Nephron (organoid): ENCODE measurements at regions not wholly inside any gene's neighbourhood (a gene's known extent, or its start where the extent isn't known, plus 50 kb on each side); places are given as distances from the start of the nearest gene placed in this dataset.

Source experiments
- H3K27ac Mint-ChIP-seq, 3 experiments: 2 replicates each; pipeline ENCODE4 v1.8.0; 2020; ENCODE audit warnings: mixed read lengths in 3 of 3, mild to moderate bottlenecking in 2 of 3, moderate library complexity in 1 of 3
- H3K27me3 Mint-ChIP-seq: 2 replicates; pipeline ENCODE4 v1.8.0; 2021; ENCODE audit warnings: low read depth, mild to moderate bottlenecking, moderate library complexity, mixed read lengths
- H3K36me3 Mint-ChIP-seq: 2 replicates; pipeline ENCODE4 v1.8.0; 2020; ENCODE audit warnings: low read depth, mixed read lengths
- H3K4me1 Mint-ChIP-seq: 2 replicates; pipeline ENCODE4 v1.8.0; 2020; ENCODE audit warnings: mixed read lengths
- H3K4me3 Mint-ChIP-seq, 3 experiments: 2 replicates each; pipeline ENCODE4 v1.8.0; 2020; ENCODE audit warnings: mild to moderate bottlenecking in 3 of 3, mixed read lengths in 3 of 3, moderate library complexity in 2 of 3
- H3K9me3 Mint-ChIP-seq: 2 replicates; pipeline ENCODE4 v1.8.0; 2020; ENCODE audit warnings: mixed read lengths
- TF ChIP-seq, protein P1 (sequence below), 3 experiments: fragments of 200-600 bp; sonication (generic); IDR thresholded peaks; one replicate each; pipeline ENCODE4 v1.5.0; 2021; ENCODE audit warnings: antibody characterized with exemption in 3 of 3; ENCODE audit not compliant: unreplicated experiment in 3 of 3

DNA sequence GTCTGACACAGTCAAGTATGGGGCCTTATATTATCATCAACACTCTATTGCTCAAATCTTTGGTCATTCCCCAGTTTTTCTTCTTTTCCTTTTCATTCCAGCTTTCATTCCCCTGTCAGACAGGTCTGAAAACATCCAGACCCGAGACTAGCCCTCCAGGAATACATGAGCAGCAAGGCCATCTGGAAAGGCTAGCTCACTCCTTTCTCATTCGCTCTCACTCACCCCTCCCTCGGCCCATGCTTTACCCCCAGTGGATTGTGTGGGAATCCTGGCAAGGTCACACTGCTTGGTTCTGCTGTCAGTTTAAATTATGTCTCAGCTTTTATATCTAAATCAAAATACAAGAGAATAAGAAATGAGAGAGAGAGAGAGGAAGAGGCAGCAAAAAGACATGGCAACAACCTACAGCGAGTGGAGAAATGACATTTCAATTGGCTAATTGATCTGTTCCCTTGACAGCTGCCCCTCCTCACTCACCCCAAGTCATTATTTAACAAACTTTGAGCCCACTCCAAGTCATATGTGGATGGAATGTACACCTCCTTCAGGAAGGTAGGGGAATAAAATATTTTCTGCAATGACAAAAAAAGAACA is 962.2 kb downstream of the TUSC7 start:
- Mint-ChIP-seq H3K4me1 (no peaks in the 10 kb centered on the region), H3K27ac (no peak overlapping the region), H3K27me3 (peaks cover 3% of the 10 kb centered on the region), H3K9me3 (no peaks in the 10 kb centered on the region), H3K4me3 (no peak overlapping the region), H3K36me3 (no peaks in the 10 kb centered on the region)
- TF ChIP-seq, protein P1, sequence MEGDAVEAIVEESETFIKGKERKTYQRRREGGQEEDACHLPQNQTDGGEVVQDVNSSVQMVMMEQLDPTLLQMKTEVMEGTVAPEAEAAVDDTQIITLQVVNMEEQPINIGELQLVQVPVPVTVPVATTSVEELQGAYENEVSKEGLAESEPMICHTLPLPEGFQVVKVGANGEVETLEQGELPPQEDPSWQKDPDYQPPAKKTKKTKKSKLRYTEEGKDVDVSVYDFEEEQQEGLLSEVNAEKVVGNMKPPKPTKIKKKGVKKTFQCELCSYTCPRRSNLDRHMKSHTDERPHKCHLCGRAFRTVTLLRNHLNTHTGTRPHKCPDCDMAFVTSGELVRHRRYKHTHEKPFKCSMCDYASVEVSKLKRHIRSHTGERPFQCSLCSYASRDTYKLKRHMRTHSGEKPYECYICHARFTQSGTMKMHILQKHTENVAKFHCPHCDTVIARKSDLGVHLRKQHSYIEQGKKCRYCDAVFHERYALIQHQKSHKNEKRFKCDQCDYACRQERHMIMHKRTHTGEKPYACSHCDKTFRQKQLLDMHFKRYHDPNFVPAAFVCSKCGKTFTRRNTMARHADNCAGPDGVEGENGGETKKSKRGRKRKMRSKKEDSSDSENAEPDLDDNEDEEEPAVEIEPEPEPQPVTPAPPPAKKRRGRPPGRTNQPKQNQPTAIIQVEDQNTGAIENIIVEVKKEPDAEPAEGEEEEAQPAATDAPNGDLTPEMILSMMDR (IDR thresholded peaks at IDR 0.05; ENCODE audit: unreplicated experiment in 3 of 3): no peak

DNA sequence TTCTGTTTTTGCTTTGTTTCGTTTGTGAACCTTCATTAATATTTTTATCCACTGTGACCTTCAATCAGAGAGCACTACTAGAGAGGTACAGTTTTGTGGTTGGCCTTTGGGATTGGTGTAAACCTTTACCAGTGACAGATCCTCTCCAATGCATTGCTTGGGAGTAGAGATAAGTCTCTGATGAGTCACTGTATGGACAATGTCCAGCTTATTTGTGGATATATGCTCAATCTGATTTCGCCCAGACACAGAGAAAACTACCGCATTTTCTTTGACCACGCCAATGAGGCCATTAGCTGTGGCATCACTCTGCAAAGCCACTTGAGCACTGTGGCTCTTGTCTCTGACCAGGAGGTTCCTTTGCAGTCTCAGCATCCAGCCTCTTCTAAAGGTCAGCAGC is 964.7 kb downstream of the TUSC7 start:
- TF ChIP-seq, protein P1 (IDR thresholded peaks at IDR 0.05; ENCODE audit: unreplicated experiment in 3 of 3): no peak
- Mint-ChIP-seq H3K4me1 (no peaks in the 10 kb centered on the region), H3K27ac (no peak overlapping the region), H3K4me3 (no peak overlapping the region), H3K27me3 (peaks cover 3% of the 10 kb centered on the region), H3K9me3 (no peaks in the 10 kb centered on the region), H3K36me3 (no peaks in the 10 kb centered on the region)

DNA sequence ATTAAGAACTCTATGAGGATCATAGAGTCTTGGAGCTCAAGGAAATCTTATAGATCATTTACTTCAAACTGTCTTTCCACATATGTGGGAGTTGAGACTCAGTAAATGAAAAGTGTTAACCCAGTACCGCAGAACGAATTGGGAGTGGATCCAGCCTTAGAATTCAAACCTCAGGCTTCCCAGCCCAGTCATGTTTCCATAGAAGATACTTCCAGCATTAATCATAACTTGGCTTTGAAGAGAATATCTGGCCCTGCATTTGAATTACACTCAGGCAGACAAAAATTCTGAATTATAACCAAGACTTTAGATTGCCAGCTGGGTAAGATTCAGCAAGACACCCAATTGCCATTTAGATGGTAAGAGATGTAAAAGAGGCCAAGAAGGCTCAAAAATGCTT is 972.0 kb downstream of the TUSC7 start:
- Mint-ChIP-seq H3K9me3 (no peaks in the 10 kb centered on the region), H3K27ac (no peak overlapping the region), H3K27me3 (no peaks in the 10 kb centered on the region), H3K4me1 (no peaks in the 10 kb centered on the region), H3K36me3 (no peaks in the 10 kb centered on the region), H3K4me3 (no peak overlapping the region)
- TF ChIP-seq, protein P1 (IDR thresholded peaks at IDR 0.05; ENCODE audit: unreplicated experiment in 3 of 3): no peak

DNA sequence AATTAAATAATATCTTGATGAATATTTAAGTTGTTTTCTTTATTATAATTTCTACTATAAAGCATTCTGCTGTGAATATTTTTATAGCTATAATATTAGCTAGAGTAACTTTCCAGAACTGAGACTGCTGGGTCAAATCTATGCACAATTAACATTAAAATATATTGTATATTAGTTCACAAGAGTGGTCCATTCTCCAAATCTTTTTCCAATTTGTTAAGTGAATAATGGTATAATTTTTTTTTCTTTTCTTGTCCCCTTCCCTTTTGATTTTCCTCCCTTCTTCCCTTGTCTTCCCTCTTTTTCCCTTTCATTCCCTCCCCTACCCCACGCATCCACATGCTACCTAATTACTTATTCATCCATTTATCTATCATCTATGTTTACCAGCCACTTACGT is 977.5 kb downstream of the TUSC7 start:
- TF ChIP-seq, protein P1 (IDR thresholded peaks at IDR 0.05; ENCODE audit: unreplicated experiment in 3 of 3): no peak
- H3K4me1 Mint-ChIP-seq: no peaks in the 10 kb centered on the region
- H3K27me3 Mint-ChIP-seq: no peaks in the 10 kb centered on the region
- H3K27ac Mint-ChIP-seq: no peak overlapping the region
- no peak overlapping the region for H3K4me3 Mint-ChIP-seq
- H3K9me3 Mint-ChIP-seq: no peaks in the 10 kb centered on the region
- H3K36me3 Mint-ChIP-seq: no peaks in the 10 kb centered on the region

DNA sequence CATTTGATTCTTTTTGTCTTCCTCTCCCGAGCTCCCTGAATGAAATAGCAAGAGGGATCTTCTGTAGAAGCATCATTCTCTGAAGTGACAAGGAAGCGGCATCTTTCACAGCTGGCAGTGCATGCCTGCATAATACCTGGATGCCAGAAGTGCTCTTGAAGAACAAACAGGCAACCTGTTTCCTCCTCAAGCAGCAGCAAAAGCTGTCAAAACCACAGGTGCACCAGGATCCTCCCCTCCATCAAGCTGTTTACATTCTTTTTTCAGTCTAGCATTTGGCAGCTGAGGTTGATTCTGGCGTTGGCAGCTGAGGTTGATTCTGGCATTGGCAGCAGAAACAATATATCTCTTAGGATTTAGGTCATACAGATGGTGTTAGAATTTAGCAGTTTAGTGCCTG is 979.0 kb downstream of the TUSC7 start:
- no peak overlapping the region for H3K27ac Mint-ChIP-seq
- no peaks in the 10 kb centered on the region for H3K36me3 Mint-ChIP-seq
- no peak overlapping the region for H3K4me3 Mint-ChIP-seq
- TF ChIP-seq, protein P1 (IDR thresholded peaks at IDR 0.05; ENCODE audit: unreplicated experiment in 3 of 3): no peak
- H3K9me3 Mint-ChIP-seq: no peaks in the 10 kb centered on the region
- H3K27me3 Mint-ChIP-seq: no peaks in the 10 kb centered on the region
- H3K4me1 Mint-ChIP-seq: no peaks in the 10 kb centered on the region

DNA sequence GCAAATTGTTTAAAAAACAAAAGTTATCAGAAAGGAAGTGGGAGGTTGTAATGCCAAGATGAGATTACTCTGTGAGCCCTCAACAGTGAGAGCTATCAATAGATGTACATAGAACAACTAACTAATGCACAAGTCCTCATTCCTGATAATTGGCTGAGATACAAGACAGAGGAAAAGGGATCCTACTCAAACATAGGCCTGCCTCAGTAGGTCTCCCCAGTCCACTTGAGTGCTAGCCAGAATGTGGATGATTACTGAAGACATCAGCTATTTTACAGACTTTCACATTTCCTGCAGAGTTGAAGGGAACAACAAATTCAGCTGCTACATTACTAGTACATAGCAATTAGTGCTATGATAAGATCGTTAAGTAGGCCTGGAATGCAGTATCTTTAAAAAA is 981.9 kb downstream of the TUSC7 start:
- Mint-ChIP-seq H3K4me1 (no peaks in the 10 kb centered on the region), H3K27me3 (no peaks in the 10 kb centered on the region), H3K36me3 (no peaks in the 10 kb centered on the region), H3K9me3 (no peaks in the 10 kb centered on the region), H3K27ac (no peak overlapping the region), H3K4me3 (no peak overlapping the region)
- TF ChIP-seq, protein P1 (IDR thresholded peaks at IDR 0.05; ENCODE audit: unreplicated experiment in 3 of 3): no peak
